ENCODE measurements at regions not wholly inside any gene's neighbourhood (a gene's known extent, or its start where the extent isn't known, plus 50 kb on each side); places are given as distances from the start of the nearest gene placed in this dataset.

DNA sequence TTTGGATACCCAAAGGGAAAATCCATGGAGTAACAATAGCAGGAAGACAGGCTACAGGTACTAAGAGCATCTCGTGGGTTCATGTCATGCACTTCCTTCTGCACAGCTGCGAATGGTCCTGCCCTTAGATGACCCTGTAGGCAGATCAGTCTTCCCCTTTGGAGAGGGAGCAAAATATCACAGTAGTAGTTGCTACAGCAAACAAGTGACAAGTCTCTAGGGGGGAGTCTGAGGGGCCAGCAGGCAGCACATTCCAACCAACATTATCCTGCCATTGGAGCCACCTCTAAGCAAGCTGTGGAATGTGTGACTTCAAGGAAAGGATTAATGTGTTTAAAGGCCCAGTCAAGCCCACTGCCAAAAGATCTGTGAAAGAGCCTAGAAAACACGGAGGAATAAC lies 273.2 kb upstream of the PARD3B start:
- Histone ChIP-seq H3K4me3 (no peak overlapping the region), H3K9me3 (peaks cover 0 to 6% (median 0%) of the 10 kb centered on the region in 4 donors), H3K36me3 (no peaks in the 10 kb centered on the region), H3K4me1 (no peaks in the 10 kb centered on the region), H3K27me3 (no peaks in the 10 kb centered on the region), H3K27ac (no peak overlapping the region)
- DNase-seq = no peak
- WGBS, 5 donors = 59 to 77% (median 73%) methylated on average over 3 of the region's 3 CpGs
- intact Hi-C loops (cut with DNase I; ENCODE audit: low total_unique reads) = no loop called here
- TF ChIP-seq POLR2AphosphoS5 (IDR thresholded peaks at IDR 0.05) = no peak
- no peak for TF ChIP-seq EP300 (IDR thresholded peaks at IDR 0.05)
- TF ChIP-seq POLR2A (IDR thresholded peaks at IDR 0.05) = no peak
- TF ChIP-seq, protein P1, sequence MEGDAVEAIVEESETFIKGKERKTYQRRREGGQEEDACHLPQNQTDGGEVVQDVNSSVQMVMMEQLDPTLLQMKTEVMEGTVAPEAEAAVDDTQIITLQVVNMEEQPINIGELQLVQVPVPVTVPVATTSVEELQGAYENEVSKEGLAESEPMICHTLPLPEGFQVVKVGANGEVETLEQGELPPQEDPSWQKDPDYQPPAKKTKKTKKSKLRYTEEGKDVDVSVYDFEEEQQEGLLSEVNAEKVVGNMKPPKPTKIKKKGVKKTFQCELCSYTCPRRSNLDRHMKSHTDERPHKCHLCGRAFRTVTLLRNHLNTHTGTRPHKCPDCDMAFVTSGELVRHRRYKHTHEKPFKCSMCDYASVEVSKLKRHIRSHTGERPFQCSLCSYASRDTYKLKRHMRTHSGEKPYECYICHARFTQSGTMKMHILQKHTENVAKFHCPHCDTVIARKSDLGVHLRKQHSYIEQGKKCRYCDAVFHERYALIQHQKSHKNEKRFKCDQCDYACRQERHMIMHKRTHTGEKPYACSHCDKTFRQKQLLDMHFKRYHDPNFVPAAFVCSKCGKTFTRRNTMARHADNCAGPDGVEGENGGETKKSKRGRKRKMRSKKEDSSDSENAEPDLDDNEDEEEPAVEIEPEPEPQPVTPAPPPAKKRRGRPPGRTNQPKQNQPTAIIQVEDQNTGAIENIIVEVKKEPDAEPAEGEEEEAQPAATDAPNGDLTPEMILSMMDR (IDR thresholded peaks at IDR 0.05) = no peak

DNA sequence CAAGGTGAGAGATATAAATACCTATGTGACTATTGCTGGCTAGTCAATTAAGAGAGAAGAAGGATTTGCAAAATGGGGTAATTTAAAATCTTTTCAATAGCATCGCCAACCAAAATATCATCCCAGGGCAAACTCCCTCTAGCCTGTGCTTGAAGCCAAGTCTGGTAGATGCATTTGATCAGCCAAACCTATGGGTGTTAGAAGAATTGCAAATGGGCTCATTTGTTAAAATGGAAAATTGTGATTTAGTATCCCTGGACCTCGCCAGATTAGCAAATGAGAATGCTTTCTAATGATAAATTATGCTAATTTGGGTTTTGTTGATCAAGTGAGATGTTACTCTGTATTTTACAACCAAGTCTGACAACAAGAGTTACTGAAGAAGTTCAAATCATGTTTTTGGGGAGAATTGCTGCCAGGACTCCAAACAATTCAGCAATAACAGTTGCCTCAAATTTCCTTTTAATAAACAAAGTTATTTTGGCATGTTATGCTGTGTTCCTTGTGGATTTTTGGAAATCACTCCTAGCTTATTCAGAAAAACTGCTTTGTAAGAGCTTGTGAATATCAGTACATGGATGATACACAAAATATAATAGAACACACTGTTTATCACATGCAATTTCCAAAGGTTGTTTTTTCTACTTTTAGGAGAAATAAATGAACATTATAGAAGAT lies 272.5 kb upstream of the PARD3B start:
- no peak for DNase-seq
- TF ChIP-seq, protein P1 (IDR thresholded peaks at IDR 0.05) = no peak
- TF ChIP-seq POLR2AphosphoS5 (IDR thresholded peaks at IDR 0.05) (no peak), EP300 (IDR thresholded peaks at IDR 0.05) (no peak), POLR2A (IDR thresholded peaks at IDR 0.05) (no peak)
- no peaks in the 10 kb centered on the region for H3K27me3 ChIP-seq
- H3K9me3 ChIP-seq = peaks cover 0 to 6% (median 0%) of the 10 kb centered on the region in 4 donors
- H3K36me3 ChIP-seq = no peaks in the 10 kb centered on the region
- H3K4me1 ChIP-seq = no peaks in the 10 kb centered on the region
- no peak overlapping the region for H3K27ac ChIP-seq
- intact Hi-C loops (cut with DNase I; ENCODE audit: low total_unique reads) = no loop called here
- WGBS, 5 donors = 83 to 87% (median 85%) methylated on average over 2 of the region's 2 CpGs
- no peak overlapping the region for H3K4me3 ChIP-seq

DNA sequence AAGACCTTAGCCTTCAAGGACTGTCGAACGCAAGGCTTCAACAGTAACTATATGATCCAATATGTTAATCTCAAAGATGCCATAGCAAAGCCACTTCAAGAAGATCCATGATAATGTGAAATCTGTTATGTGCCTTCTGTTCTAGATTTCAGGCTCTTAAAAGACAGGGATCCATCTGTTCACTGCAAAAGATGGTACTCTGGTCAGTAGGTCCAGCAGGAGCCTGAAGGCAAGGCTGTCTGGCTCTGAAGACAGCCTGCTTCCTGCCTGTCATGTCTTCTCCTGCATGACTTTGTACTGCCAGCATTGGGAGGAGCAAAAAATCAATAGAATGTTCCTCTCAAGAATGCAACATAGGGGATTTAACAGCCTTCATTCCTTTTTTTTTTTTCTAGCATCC lies 270.8 kb upstream of the PARD3B start:
- DNase-seq = no peak
- H3K4me3 ChIP-seq = no peak overlapping the region
- no peak overlapping the region for H3K27ac ChIP-seq
- no peaks in the 10 kb centered on the region for H3K27me3 ChIP-seq
- no peaks in the 10 kb centered on the region for H3K4me1 ChIP-seq
- intact Hi-C loops (cut with DNase I; ENCODE audit: low total_unique reads) = no loop called here
- TF ChIP-seq, protein P1 (IDR thresholded peaks at IDR 0.05) = no peak
- TF ChIP-seq POLR2A (IDR thresholded peaks at IDR 0.05) (no peak), EP300 (IDR thresholded peaks at IDR 0.05) (no peak), POLR2AphosphoS5 (IDR thresholded peaks at IDR 0.05) (no peak)
- no peaks in the 10 kb centered on the region for H3K36me3 ChIP-seq
- 95 to 100% (median 97%) methylated on average over 2 of the region's 2 CpGs for WGBS, 5 donors
- H3K9me3 ChIP-seq = peaks cover 0 to 6% (median 0%) of the 10 kb centered on the region in 4 donors

DNA sequence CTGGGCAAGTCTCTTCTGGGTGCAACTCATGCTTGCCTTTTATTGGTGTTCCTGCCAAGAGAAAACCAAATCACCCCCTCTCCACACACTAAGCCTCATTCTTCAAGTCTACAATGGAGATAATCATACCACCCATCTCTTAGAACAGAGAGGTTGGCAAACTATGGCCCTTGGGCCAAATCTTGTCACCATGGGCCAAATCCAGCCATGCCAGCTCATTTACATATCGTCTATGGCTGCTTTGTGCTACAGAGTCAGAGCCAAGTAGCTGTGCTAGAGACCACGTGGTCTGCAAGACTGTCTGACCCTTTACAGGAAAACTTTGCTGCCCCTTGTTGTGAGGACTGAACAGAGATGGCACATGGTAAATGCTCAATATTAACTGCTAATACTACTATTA lies 270.3 kb upstream of the PARD3B start:
- no peaks in the 10 kb centered on the region for H3K36me3 ChIP-seq
- WGBS, 5 donors = 75 to 92% (median 89%) methylated on average over 2 of the region's 2 CpGs
- H3K4me1 ChIP-seq = no peaks in the 10 kb centered on the region
- no peak overlapping the region for H3K4me3 ChIP-seq
- H3K9me3 ChIP-seq = peaks cover 0 to 6% (median 0%) of the 10 kb centered on the region in 4 donors
- TF ChIP-seq, protein P1 (IDR thresholded peaks at IDR 0.05) = no peak
- TF ChIP-seq POLR2AphosphoS5 (IDR thresholded peaks at IDR 0.05) (no peak), POLR2A (IDR thresholded peaks at IDR 0.05) (no peak), EP300 (IDR thresholded peaks at IDR 0.05) (no peak)
- H3K27me3 ChIP-seq = no peaks in the 10 kb centered on the region
- H3K27ac ChIP-seq = no peak overlapping the region
- DNase-seq = no peak
- intact Hi-C loops (cut with DNase I; ENCODE audit: low total_unique reads) = no loop called here

Data from stomach (tissue), 8 donors.